GM19395 (cell line): ENCODE measurements at regions not wholly inside any gene's neighbourhood (a gene's known extent, or its start where the extent isn't known, plus 50 kb on each side); places are given as distances from the start of the nearest gene placed in this dataset.
A peak's percentile ranks its signal among the peaks of the same experiment; 100 is the strongest.

Source experiments
- ATAC-seq: cut with Tn5 transposase; IDR thresholded peaks from one replicate; pipeline ENCODE4 v1.9.1; 2021; ENCODE audit warnings: mild to moderate bottlenecking, moderate library complexity; ENCODE audit not compliant: unreplicated experiment

DNA sequence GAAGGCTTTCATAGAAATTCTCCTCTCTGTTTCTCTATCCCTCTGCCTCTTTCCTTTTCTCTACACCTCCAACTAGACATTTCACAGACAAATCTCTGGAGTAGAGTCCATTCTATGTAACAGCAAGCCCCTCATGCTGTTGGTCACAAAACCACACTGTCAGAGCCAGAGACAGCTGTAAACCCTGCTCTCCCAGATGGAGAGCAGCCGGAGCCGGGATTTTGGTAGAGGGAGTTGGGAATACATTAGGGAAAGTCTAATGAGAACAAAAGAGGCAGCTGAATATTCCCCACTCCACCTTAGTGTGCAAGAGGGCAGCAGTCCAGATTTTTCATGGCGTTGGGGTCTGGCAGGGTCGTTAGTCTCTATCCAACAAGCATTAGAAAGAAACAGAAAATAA is 68.3 kb upstream of the EDN1 start:
- ATAC-seq, result no peak

DNA sequence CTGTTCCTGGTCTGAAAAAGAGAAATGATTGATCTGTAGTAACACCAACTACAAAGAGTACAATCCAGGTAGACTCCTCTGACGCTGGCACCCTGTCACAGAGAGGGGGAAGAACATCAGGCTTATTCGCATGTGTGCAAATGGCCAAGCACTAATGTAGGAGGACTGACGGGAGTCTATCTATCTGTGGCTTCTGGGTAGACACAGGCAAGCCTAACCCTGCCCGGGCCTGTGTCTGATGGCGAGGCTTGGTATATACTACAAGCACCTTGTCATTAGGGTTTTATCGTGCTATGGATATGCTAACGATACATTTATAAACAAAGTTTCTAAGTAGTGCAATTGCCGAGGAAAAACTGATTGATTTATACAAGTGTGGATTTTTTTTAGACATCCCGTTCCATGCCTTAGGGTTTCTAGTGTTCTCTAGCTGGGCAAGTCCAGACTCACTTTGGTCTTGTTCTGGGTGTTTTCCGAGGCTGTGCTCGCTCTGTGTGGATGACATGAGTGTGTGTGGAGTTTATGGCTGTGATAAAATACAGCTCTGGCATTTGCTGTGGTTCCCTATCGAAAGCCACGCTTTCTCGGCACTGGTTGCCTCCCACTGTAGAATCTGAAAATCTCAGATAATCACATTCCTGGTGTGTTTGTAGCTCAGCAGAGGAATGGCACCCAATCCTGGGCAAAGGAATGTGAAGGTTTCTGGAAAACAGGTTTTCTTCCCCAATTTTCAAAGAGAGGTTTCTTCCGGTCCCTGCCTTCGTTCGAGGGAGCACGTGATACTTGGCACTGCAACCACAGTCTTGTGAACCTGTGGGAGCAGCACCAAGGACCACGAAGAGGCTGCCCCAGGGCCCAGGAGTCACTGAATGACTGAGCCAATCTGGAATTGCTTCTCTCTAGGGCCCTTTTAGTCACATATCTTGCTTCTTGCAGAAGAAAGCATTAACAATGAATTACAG is 67.5 kb upstream of the EDN1 start:
- no peak for ATAC-seq

DNA sequence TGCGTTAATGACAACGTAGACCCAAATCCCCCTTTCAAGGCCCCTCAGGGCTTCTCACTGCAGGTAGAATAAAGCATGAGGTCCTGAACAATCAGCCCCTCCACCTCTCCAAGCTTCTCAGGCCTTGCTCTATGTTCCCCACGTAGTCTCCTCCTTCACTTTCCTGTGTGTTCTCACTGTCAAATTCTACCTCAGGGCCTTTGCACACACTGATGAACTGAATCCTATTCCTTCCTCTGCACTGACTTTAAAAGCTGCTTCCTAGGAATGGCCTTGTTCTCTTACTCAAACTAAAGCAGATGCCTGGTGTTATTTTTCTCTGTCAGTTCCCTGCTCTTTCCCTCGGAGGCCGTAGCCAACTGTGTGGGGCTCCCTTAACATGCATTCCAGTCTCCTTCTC is 66.8 kb upstream of the EDN1 start:
- no peak for ATAC-seq

DNA sequence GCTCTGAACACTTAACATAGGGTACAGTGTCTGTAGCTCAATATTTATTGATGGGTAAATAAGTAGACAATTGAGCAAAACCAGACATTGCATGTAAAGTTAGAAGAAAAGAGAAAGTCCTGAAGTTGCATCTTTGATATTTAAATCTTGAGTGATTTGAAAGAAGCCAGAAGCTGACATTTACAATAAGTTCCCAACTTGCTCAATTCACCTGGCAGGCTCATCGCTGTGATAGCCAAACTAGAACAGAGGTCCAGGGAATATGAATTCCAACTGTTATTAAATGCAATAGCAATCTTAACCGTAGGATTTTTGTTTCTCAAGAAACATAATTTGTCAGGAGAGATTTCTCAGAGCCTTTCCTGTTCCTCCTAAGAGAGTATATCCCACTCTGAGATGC is 65.9 kb upstream of the EDN1 start:
- ATAC-seq, result no peak

DNA sequence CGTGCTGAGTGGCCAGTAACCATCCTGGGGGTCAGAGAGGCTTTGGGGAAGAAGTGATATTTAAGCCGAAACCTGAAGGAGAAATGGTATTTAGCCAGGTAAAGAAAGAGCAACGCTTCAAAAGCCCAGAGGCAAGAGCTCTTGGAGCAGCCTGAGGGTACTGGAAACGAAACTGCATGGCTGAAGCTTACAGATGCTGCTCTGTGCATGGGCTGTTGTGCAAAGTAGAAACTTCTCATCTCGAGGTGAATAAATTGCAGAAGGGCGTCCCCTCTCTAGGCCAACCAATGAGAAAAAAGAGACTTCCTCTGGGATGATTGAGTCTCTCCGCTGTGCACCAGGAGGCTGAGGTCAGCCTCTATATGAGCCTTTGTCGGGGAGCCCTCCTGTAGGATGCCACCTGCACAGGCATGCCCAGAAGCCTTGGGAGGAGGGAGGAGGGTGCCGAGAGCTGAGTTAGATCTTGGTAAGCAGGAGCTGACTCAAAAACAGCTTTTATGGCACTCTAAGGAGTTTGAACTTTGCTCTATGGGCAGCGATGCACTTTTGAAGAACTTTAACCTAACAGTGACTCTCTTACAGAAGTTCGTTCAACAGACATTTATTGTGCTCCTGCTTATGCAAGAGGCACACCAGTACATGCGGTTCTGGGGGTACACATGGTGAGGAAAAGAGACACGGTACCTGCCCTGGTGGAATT is 61.6 kb upstream of the EDN1 start:
- no peak for ATAC-seq

DNA sequence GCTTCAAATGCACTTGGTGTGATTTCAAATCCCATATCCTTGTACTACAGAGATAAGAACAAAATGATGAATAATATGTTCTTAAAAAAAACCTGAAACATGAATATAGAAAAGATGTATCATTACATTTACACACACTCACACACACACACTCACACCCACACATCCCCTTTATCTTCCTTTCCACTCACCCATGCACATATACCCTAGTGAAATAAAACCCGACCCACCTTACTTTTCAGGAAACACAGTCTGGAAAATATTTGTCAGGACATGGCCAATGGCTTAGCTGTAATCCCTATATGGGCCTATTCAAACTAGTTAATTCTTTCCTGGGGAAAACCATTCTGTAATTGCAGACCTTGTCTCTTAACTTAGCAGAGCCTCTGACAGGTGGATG is 60.8 kb upstream of the EDN1 start:
- no peak for ATAC-seq

DNA sequence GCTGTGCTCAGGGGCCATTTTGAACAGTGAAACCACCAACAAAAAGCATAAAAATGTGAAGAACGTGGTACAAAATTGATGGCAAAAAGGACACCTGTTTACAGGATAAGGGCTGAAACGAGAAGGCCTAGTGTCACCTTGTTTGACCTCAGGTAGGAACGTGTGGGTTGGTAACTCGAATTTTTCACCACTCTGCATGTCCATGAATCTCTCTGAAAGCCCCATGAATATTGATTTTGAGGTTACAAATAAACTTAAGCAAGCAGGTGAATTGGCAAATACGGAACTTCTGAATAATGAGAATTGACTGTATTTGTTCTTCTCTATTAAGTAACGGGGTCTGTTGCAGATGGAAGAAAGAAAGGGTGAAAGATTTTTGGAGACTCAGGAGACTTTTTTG is 59.6 kb upstream of the EDN1 start:
- no peak for ATAC-seq

DNA sequence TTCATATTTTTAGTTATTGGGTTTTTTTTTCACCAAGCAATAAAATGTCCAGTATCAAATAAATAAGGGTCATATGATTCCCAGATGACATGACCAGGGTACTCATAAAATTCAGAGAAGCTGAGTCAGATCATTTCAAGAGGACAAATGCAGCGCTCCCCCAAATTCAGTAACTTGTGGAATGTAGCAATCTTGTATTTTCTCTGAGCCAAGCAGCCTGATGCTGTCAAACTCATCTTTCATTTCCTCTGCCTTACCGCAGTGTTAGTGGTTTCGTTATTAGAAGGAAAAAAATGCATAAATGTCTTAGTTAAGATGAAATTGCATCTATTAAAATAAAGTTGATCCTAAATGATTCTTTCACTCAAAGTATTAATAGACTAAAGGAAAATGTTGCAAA is 57.8 kb upstream of the EDN1 start:
- ATAC-seq, result peak; percentile 74

DNA sequence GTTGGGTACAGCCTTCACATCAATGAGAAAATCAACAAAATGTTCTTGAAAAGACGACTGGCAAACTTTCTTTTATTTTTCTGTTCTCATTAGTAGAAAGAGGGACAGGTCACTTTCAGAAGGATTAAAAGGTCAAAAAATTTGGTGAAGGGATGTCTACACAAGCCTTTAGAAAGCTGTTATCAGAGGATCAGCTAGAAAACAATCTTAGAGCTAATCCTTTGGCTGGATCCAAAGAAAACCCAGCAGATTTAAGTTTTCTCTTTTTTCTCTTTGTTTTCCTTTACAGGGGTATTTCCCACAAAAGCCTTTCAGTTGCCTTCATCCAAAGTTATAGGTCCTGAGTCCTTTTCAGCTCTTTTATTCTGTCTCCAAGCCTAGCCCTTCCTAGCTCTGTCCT is 57.3 kb upstream of the EDN1 start:
- peak; percentile 15 for ATAC-seq

DNA sequence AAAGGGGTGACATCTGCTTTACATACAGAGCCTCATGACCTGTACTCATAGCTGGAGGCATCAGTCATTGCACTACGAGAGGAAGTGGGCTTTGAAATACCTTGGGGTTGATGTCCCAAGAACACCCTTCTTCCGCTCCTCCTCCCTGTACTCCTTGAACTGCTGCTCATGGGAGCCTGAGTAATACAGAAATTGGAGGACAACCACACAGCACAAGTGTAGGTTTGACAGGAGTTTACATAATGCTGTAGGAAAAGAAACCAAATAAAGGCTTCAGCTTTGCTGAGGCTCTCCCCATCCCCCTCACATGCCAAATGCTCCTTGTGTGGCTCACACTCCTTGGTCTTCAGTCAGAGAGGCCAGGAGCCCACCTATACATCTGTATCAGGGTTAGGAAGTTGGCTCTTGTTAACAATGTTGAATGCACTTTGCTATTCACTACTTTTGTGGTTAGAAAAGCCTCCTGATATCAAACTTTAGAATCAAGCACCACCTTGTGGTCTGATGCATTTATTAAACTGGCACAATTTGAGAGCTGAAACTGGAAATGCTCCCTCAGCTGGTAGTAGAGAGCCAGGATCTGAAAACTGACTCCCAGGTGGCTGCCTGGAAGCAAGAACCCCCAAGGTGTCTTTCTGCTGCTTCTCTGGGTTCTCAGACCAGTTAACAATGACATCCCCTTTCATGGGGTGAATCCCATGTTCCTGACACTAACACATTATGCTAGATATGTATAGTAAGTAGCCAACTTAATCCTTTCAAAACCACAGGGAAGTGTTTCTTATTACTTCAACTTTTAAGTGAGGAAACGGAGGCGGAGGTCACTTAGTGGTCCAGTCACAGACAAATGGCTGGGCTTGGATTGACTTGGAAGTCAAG is 56.2 kb upstream of the EDN1 start:
- ATAC-seq, result peak; percentile 53

DNA sequence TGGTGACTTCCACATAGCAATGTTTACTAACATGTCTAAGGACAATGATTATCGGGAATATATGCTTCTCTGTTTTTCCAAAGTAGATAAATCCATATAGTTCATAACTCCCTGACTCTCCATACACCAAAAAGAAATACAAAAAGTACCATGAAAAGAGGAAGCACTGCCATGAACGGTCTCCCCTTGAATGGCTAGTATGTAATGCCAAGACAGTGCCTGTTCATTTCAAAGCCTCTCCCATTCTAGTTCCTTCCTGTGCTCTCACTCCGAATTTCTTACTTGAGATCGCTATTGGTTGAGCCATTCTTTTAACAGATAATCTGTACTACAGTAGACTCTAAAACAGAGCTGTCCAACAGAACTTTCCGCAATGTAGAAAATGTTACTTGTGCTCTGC is 54.8 kb upstream of the EDN1 start:
- no peak for ATAC-seq

DNA sequence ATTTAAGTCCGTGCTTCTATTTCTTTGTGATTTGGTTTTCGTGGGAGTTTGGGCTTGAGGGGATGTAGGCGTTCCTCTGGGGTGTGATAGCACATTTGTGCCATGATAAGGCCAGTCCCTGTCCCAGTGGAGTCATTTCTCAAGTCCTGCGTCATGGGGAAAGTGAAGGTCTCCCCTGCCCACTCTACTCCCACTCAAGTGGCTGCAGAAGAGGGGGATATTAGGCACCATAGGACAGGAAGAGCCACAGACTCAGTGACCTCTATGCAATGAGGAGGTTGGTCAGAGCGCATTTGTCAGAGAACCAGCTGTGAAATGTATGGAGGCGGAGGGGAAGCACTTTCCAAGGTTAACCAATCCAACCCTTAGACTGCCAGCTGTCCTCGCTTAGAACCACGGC is 51.9 kb upstream of the EDN1 start:
- no peak for ATAC-seq
